Epithelial cell of proximal tubule (primary cell): ENCODE measurements at regions not wholly inside any gene's neighbourhood (a gene's known extent, or its start where the extent isn't known, plus 50 kb on each side); places are given as distances from the start of the nearest gene placed in this dataset.
"Not testable (repeated sequence)": the region's sequence is repeated elsewhere in the genome, so short reads cannot be mapped to it uniquely, and the experiment has no call there.

Experiments
- DNase-seq: peaks from one replicate; pipeline ENCODE4 v3.0.0-alpha.2; 2011; ENCODE audit warnings: low read depth
- H3K4me3 ChIP-seq: 2 replicates; pipeline ENCODE4 v1.5.1; 2011; ENCODE audit warnings: low read depth, mild to moderate bottlenecking, low read length
- TF ChIP-seq, protein P1 (sequence below): conservative IDR thresholded peaks from 2 replicates; pipeline ENCODE4 v1.5.1; 2012; ENCODE audit warnings: low read depth, mild to moderate bottlenecking, low read length

DNA sequence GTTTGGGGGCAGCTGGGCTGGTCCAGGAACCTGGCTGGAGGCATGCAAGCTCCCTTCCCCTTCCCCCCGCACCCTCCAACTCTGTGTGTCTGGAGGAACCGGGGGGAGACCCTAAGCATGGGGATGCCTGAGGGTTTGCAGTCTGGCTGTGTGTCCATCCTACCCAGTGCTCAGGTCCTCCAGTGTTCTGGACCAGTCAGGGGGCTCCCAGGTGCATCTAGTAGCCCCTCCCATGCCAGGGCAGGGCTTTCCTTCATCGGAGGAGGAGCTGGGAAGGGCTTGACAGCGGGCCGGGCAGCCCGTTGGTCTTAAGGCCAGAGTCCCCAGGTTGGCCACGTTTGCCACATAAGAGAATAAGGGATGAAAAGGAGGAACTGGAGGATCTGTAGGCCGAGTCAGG lies 62.6 kb upstream of the IGFBPL1 start:
- no peak for DNase-seq
- TF ChIP-seq, protein P1, sequence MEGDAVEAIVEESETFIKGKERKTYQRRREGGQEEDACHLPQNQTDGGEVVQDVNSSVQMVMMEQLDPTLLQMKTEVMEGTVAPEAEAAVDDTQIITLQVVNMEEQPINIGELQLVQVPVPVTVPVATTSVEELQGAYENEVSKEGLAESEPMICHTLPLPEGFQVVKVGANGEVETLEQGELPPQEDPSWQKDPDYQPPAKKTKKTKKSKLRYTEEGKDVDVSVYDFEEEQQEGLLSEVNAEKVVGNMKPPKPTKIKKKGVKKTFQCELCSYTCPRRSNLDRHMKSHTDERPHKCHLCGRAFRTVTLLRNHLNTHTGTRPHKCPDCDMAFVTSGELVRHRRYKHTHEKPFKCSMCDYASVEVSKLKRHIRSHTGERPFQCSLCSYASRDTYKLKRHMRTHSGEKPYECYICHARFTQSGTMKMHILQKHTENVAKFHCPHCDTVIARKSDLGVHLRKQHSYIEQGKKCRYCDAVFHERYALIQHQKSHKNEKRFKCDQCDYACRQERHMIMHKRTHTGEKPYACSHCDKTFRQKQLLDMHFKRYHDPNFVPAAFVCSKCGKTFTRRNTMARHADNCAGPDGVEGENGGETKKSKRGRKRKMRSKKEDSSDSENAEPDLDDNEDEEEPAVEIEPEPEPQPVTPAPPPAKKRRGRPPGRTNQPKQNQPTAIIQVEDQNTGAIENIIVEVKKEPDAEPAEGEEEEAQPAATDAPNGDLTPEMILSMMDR: no peak
- H3K4me3 ChIP-seq: no peak overlapping the region

DNA sequence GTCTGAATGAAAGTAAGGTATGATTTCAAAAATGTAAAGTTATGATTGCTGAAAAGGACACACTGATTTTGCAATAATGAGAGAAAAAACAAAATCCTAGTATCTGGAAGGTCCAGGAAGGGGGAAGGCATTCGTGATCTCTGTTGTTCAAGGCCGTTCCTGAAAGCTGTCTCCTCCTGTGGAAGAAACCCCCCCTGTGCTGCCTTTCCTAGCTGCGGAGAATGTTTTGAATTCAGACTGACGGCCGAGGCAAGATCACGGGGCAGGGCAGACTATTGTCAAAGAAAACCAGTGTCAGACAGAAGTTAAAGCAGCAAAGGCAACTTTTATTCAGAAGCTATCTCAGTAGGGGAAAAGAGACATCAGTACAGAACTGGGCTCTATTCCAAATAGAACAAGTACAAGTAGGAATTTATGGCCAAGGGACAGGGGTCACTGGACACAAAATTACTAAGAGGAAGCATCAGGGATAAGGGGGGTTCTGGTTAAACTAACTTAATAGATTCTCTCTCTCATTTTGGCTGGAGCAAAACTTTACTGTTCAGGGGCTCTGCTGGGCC lies 61.9 kb upstream of the IGFBPL1 start:
- H3K4me3 ChIP-seq: no peak overlapping the region
- no peak for DNase-seq
- TF ChIP-seq, protein P1: no peak

- H3K4me3 ChIP-seq, DNase-seq: not testable (repeated sequence)
Measured at GRCh38 chr9:38484076-38484665, 59.9 kb upstream of the IGFBPL1 start.

DNA sequence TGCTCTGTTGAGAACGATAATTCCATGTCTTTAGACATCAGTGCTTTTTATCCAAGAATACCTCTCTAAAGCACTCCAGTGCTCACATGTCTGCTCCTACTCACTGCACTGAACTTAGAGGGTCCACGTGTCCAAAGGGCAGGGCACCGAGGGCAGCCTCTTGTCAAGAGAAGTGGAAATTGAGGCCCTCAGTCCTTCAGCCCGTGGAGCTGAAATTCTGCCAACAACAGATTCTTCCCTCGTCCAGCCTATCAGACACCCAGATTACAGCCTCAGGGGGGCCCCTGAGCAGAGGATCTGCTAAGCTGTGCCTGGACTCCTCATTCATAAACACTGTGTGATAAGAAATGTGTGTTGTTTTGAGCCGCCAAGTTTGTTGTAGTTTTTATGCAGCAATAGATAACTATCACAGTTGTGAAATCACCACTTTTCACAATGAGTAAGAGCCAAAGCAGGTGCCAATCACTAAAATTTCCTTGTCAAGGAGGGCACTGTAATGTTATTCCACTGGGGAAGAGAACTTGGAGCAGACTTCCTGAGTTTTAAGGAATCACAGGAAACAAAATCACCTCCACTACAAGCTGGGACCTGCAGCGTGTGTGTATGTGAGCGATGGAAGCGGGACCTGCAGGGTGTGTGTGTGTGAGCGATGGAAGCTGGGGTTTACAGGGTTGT lies 58.8 kb upstream of the IGFBPL1 start:
- no peak overlapping the region for H3K4me3 ChIP-seq
- TF ChIP-seq, protein P1: no peak
- no peak for DNase-seq

- no peak for DNase-seq
- no peak overlapping the region for H3K4me3 ChIP-seq
- TF ChIP-seq, protein P1: no peak
Measured at GRCh38 chr9:38478211-38478610, 54.0 kb upstream of the IGFBPL1 start.

GRCh38 chr9:38474476-38474875 lies 50.2 kb upstream of the IGFBPL1 start:
- not testable (repeated sequence) for DNase-seq, H3K4me3 ChIP-seq
